H1 (cell line): ENCODE measurements at regions not wholly inside any gene's neighbourhood (a gene's known extent, or its start where the extent isn't known, plus 50 kb on each side); places are given as distances from the start of the nearest gene placed in this dataset.

Experiments used
- CTCF ChIA-PET: fragments of 300-600 bp; sonication (Branson Sonifier 250); formaldehyde crosslinking; loops from one replicate; lab custom pipeline; 2021; ENCODE audit not compliant: partially characterized antibody; lab: Charles Lee
- POLR2A ChIA-PET: fragments of 300-600 bp; sonication (Branson Sonifier 250); formaldehyde crosslinking; loops from one replicate; lab custom pipeline; 2021; ENCODE audit warnings: inconsistent platforms; ENCODE audit not compliant: partially characterized antibody; lab: Charles Lee
- DNase-seq, 2 experiments: peaks; one replicate each; pipeline versions ENCODE4 v3.0.0 to v3.0.0-alpha.2; 2010 to 2022; ENCODE audit warnings: low spot score in 2 of 2, low read depth in 1 of 2, mixed read lengths in 1 of 2
- FAIRE-seq: peaks from 2 replicates; lab custom pipeline; 2011; peaks lifted over from hg19 to GRCh38; lab: Jason Lieb, UNC
- H2AFZ ChIP-seq: 2 replicates; pipeline ENCODE4 v1.8.1; 2012; ENCODE audit warnings: low read length, inconsistent platforms
- H2AK5ac ChIP-seq: 2 replicates; pipeline ENCODE4 v1.6.1; 2013; ENCODE audit warnings: low read depth, low read length
- H2BK120ac ChIP-seq: replicated peaks from 2 replicates; pipeline ENCODE3; 2013; ENCODE audit warnings: low read depth, low read length, inconsistent platforms
- H2BK12ac ChIP-seq: 2 replicates; pipeline ENCODE4 v1.6.1; 2013; ENCODE audit warnings: low read depth, low read length
- H2BK15ac ChIP-seq: 2 replicates; pipeline ENCODE4 v1.6.1; 2013; ENCODE audit warnings: low read length
- H2BK20ac ChIP-seq: 2 replicates; pipeline ENCODE4 v1.6.1; 2013; ENCODE audit warnings: low read length
- H2BK5ac ChIP-seq: 2 replicates; pipeline ENCODE4 v1.6.1; 2013; ENCODE audit warnings: low read depth, low read length
- H3K14ac ChIP-seq: 2 replicates; pipeline ENCODE4 v1.6.1; 2013; ENCODE audit warnings: inconsistent platforms; ENCODE audit not compliant: insufficient read length
- H3K18ac ChIP-seq: 2 replicates; pipeline ENCODE4 v1.6.1; 2013; ENCODE audit warnings: low read length; ENCODE audit errors: extremely low read depth
- H3K23ac ChIP-seq: 2 replicates; pipeline ENCODE4 v1.6.1; 2013; ENCODE audit warnings: inconsistent platforms; ENCODE audit not compliant: insufficient read length
- H3K23me2 ChIP-seq: 2 replicates; pipeline ENCODE4 v1.6.1; 2013; ENCODE audit warnings: low read depth, low read length
- H3K27ac ChIP-seq: 2 replicates; pipeline ENCODE4 v1.6.1; 2011; ENCODE audit warnings: low read depth, low read length, inconsistent platforms
- H3K27me3 ChIP-seq, 4 experiments: replicated peaks in 1 of 4; 1 replicate in 1 of 4; 2 replicates in 3 of 4; pipeline versions ENCODE4 v1.6.1 to v1.8.1; 2011 to 2013; ENCODE audit warnings: low read length in 3 of 4, mild to moderate bottlenecking in 3 of 4, inconsistent platforms in 2 of 4, mixed read lengths in 2 of 4, moderate library complexity in 1 of 4; ENCODE audit not compliant: control insufficient read depth in 3 of 4, insufficient read depth in 3 of 4; ENCODE audit errors: extremely low read depth in 1 of 4
- H3K36me3 ChIP-seq, 4 experiments: 2 replicates each; pipeline versions ENCODE4 v1.6.1 to v1.8.1; 2011 to 2013; ENCODE audit warnings: mild to moderate bottlenecking in 4 of 4, low read length in 3 of 4, moderate library complexity in 2 of 4, control low read depth in 1 of 4, inconsistent platforms in 1 of 4; ENCODE audit not compliant: insufficient read depth in 4 of 4, control insufficient read depth in 2 of 4
- H3K4ac ChIP-seq: replicated peaks from 2 replicates; pipeline ENCODE3; 2013; ENCODE audit warnings: low read length, low read depth, mixed read lengths, inconsistent platforms; ENCODE audit not compliant: insufficient read length
- H3K4me1 ChIP-seq, 4 experiments: replicated peaks in 1 of 4; 1 replicate in 1 of 4; 2 replicates in 3 of 4; pipeline versions ENCODE4 v1.6.1 to v1.8.1; 2011 to 2013; ENCODE audit warnings: low read length in 3 of 4, inconsistent platforms in 2 of 4, mixed read lengths in 1 of 4; ENCODE audit not compliant: insufficient read depth in 4 of 4, control insufficient read depth in 3 of 4
- H3K4me2 ChIP-seq, 2 experiments: 2 replicates each; pipeline versions ENCODE4 v1.6.1 to v1.8.1; 2011 to 2013; ENCODE audit warnings: low read depth in 2 of 2, low read length in 2 of 2, control low read depth in 1 of 2, inconsistent platforms in 1 of 2, mild to moderate bottlenecking in 1 of 2; ENCODE audit not compliant: insufficient read depth in 1 of 2
- H3K4me3 ChIP-seq, 4 experiments: fragments of 200-600, 300-600 bp in 1 of 4; sonication (generic), shearing (Covaris generic), sonication (Bioruptor Twin) in 1 of 4; 2 replicates each; pipeline versions ENCODE4 v1.5.1 to v1.8.1; 2011 to 2016; ENCODE audit warnings: low read length in 4 of 4, low read depth in 3 of 4, control low read depth in 2 of 4, inconsistent platforms in 2 of 4, mild to moderate bottlenecking in 2 of 4, mixed read lengths in 1 of 4, moderate library complexity in 1 of 4; ENCODE audit not compliant: insufficient read depth in 2 of 4; ENCODE audit errors: extremely low read depth in 1 of 4
- H3K56ac ChIP-seq: replicated peaks from 2 replicates; pipeline ENCODE3; 2013; ENCODE audit warnings: low read depth, mild to moderate bottlenecking, mixed read lengths, low read length, inconsistent platforms; ENCODE audit not compliant: insufficient read length
- H3K79me1 ChIP-seq: 2 replicates; pipeline ENCODE4 v1.6.1; 2013; ENCODE audit warnings: low read depth, low read length, control low read depth
- H3K79me2 ChIP-seq, 2 experiments: 2 replicates each; pipeline versions ENCODE4 v1.6.1 to v1.8.1; 2012 to 2013; ENCODE audit warnings: low read length in 2 of 2, mild to moderate bottlenecking in 2 of 2, inconsistent platforms in 1 of 2; ENCODE audit not compliant: insufficient read depth in 2 of 2, control insufficient read depth in 1 of 2
- H3K9ac ChIP-seq, 4 experiments: replicated peaks in 1 of 4; 1 replicate in 1 of 4; 2 replicates in 3 of 4; pipeline versions ENCODE4 v1.6.1 to v1.8.1; 2011 to 2013; ENCODE audit warnings: low read depth in 3 of 4, low read length in 3 of 4, control low read depth in 2 of 4, mild to moderate bottlenecking in 2 of 4, moderate library complexity in 2 of 4, inconsistent platforms in 1 of 4; ENCODE audit errors: extremely low read depth in 1 of 4
- H3K9me3 ChIP-seq, 2 experiments: 2 replicates each; pipeline versions ENCODE4 v1.6.1 to v1.8.1; 2012 to 2013; ENCODE audit warnings: mild to moderate bottlenecking in 2 of 2, moderate library complexity in 2 of 2, control low read depth in 1 of 2, inconsistent platforms in 1 of 2, low read depth in 1 of 2, low read length in 1 of 2, mixed read lengths in 1 of 2; ENCODE audit not compliant: insufficient read depth in 2 of 2
- H4K20me1 ChIP-seq, 2 experiments: replicated peaks in 1 of 2; 2 replicates each; pipeline versions ENCODE3 to v1.8.1; 2011 to 2013; ENCODE audit warnings: inconsistent platforms in 2 of 2, low read length in 2 of 2, mild to moderate bottlenecking in 1 of 2; ENCODE audit not compliant: insufficient read depth in 2 of 2, control insufficient read depth in 1 of 2
- H4K5ac ChIP-seq: 2 replicates; pipeline ENCODE4 v1.6.1; 2013; ENCODE audit warnings: low read length, low read depth, mixed read lengths, inconsistent platforms; ENCODE audit not compliant: insufficient read length
- H4K8ac ChIP-seq: 2 replicates; pipeline ENCODE4 v1.8.0; 2013; ENCODE audit warnings: mild to moderate bottlenecking, moderate library complexity, low read length, inconsistent platforms; ENCODE audit not compliant: insufficient read depth; ENCODE audit errors: extremely low read depth
- H4K91ac ChIP-seq: replicated peaks from 2 replicates; pipeline ENCODE3; 2013; ENCODE audit warnings: low read length, mixed read lengths, inconsistent platforms; ENCODE audit not compliant: insufficient read length
- CBX5 ChIP-seq: fragments of 300-800, 300-1000 bp; sonication (generic); IDR thresholded peaks from 2 replicates; pipeline ENCODE4 v1.7.1; 2016; ENCODE audit warnings: antibody characterized with exemption, low read length, low read depth
- EGR1 ChIP-seq: IDR thresholded peaks from 2 replicates; pipeline ENCODE4 v1.6.1; 2011; ENCODE audit warnings: low read depth, low read length, borderline replicate concordance
- GTF2F1 ChIP-seq: IDR thresholded peaks from 2 replicates; pipeline ENCODE4 v1.6.1; 2012; ENCODE audit warnings: low read depth, low read length, improper control_type of control experiment, borderline replicate concordance
- JUND ChIP-seq: IDR thresholded peaks from 2 replicates; pipeline ENCODE4 v1.6.1; 2011; ENCODE audit warnings: mild to moderate bottlenecking, improper control_type of control experiment, low read length
- MAFK ChIP-seq: IDR thresholded peaks from 2 replicates; pipeline ENCODE4 v1.6.1; 2012; ENCODE audit warnings: low read depth, mild to moderate bottlenecking, improper control_type of control experiment, low read length
- POLR2A ChIP-seq, 2 experiments: IDR thresholded peaks; 1 replicate in 1 of 2; 2 replicates in 1 of 2; pipeline ENCODE4 v1.6.1; 2011; ENCODE audit warnings: low read depth in 2 of 2, low read length in 2 of 2, mild to moderate bottlenecking in 2 of 2; ENCODE audit errors: control extremely low read depth in 1 of 2
- RAD21 ChIP-seq, 2 experiments: IDR thresholded peaks in 1 of 2; conservative IDR thresholded peaks in 1 of 2; 2 replicates each; pipeline ENCODE4 v1.6.1; 2011; ENCODE audit warnings: low read depth in 2 of 2, low read length in 2 of 2, improper control_type of control experiment in 1 of 2, inconsistent platforms in 1 of 2, mild to moderate bottlenecking in 1 of 2, moderate library complexity in 1 of 2
- RXRA ChIP-seq: IDR thresholded peaks from 2 replicates; pipeline ENCODE4 v1.6.1; 2011; ENCODE audit warnings: low read depth, mild to moderate bottlenecking, low read length, moderate library complexity; ENCODE audit not compliant: insufficient read depth
- SIN3A ChIP-seq, 2 experiments: IDR thresholded peaks in 1 of 2; conservative IDR thresholded peaks in 1 of 2; 2 replicates each; pipeline ENCODE4 v1.6.1; 2011 to 2012; ENCODE audit warnings: low read length in 2 of 2, improper control_type of control experiment in 1 of 2, low read depth in 1 of 2, mild to moderate bottlenecking in 1 of 2
- TCF12 ChIP-seq: IDR thresholded peaks from 2 replicates; pipeline ENCODE4 v1.6.1; 2011; ENCODE audit warnings: low read depth, mild to moderate bottlenecking, low read length
- ZNF274 ChIP-seq: IDR thresholded peaks from 2 replicates; pipeline ENCODE4 v1.7.0; 2012; ENCODE audit warnings: low read length, borderline replicate concordance; ENCODE audit errors: extremely low read depth
- WGBS, 2 experiments: shearing (Covaris generic) in 1 of 2; methylation state at CpG; one replicate each; pipeline versions ENCODE4 v1.1.6 to v1.1.7; 2013 to 2015; ENCODE audit warnings: low lambda C conversion rate in 2 of 2, mixed read lengths in 2 of 2, inconsistent platforms in 1 of 2, low coverage in 1 of 2, missing lambda C conversion rate in 1 of 2; ENCODE audit not compliant: insufficient replicate concordance in 2 of 2, insufficient coverage in 1 of 2, insufficient read length in 1 of 2; ENCODE audit errors: extremely low coverage in 1 of 2, missing lambda C conversion rate in 1 of 2; 5-methylcytosine and 5-hydroxymethylcytosine counted together
- TF ChIP-seq, protein P1 (sequence below): IDR thresholded peaks from 2 replicates; pipeline ENCODE4 v1.6.1; 2012; ENCODE audit warnings: inconsistent platforms
- TF ChIP-seq, protein P2 (sequence below): IDR thresholded peaks from 2 replicates; pipeline ENCODE4 v1.6.1; 2012; ENCODE audit warnings: low read length, inconsistent platforms

DNA sequence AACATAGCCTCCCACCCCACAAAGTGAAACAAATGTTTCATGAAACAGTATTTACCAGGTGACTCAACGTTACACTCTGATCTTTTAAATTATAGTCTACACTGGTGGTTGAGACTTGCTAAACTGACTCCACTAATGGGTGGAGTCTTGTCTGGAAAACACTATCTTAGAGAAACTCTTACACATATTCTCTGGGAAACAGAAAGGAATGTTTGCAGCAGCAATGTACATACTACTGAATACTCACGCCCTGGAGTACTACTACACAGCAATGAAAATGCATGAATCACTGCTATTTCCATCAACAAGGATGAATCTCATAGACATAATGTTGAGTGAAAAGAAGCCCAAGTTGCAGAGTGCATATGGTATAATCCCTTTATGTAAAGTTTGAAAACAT is 208.5 kb upstream of the IGFBP7 start:
- no peak overlapping the region for H2BK120ac ChIP-seq
- no peak overlapping the region for H3K14ac ChIP-seq
- no peaks in the 10 kb centered on the region for H3K36me3 ChIP-seq
- H3K23me2 ChIP-seq, result no peaks in the 10 kb centered on the region; the same call in 1 of the 2 replicates
- no peak overlapping the region for H2AFZ ChIP-seq
- H3K4me3 ChIP-seq, result no peak overlapping the region
- no peak overlapping the region for H3K27ac ChIP-seq
- no peak overlapping the region for H2BK15ac ChIP-seq
- ChIA-PET POLR2A (no interaction called here), CTCF (no interaction called here)
- H3K9ac ChIP-seq, result no peak overlapping the region
- DNase-seq, result no peak
- no peak overlapping the region for H2AK5ac ChIP-seq
- H3K18ac ChIP-seq, result no peak overlapping the region
- no peak overlapping the region for H2BK12ac ChIP-seq
- no peak overlapping the region for H3K23ac ChIP-seq
- H2BK5ac ChIP-seq, result no peak overlapping the region
- H2BK20ac ChIP-seq, result no peak overlapping the region
- no peaks in the 10 kb centered on the region for H3K79me2 ChIP-seq
- H3K4ac ChIP-seq, result no peak overlapping the region
- no peaks in the 10 kb centered on the region for H4K20me1 ChIP-seq
- FAIRE-seq, result no peak
- no peak overlapping the region for H4K5ac ChIP-seq
- 86% methylated on average over 2 of the region's 2 CpGs; no CpG with 5 or more reads in 1 of the 2 experiments for WGBS, 2 experiments
- no peak overlapping the region for H3K4me2 ChIP-seq
- H4K8ac ChIP-seq, result no peak overlapping the region
- no peaks in the 10 kb centered on the region for H3K79me1 ChIP-seq
- no peaks in the 10 kb centered on the region for H3K4me1 ChIP-seq
- no peaks in the 10 kb centered on the region for H3K27me3 ChIP-seq
- H3K56ac ChIP-seq, result no peak overlapping the region
- no peak overlapping the region for H4K91ac ChIP-seq
- H3K9me3 ChIP-seq, result no peaks in the 10 kb centered on the region
- TF ChIP-seq, protein P1, sequence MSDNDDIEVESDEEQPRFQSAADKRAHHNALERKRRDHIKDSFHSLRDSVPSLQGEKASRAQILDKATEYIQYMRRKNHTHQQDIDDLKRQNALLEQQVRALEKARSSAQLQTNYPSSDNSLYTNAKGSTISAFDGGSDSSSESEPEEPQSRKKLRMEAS, result no peak
- TF ChIP-seq, protein P2, sequence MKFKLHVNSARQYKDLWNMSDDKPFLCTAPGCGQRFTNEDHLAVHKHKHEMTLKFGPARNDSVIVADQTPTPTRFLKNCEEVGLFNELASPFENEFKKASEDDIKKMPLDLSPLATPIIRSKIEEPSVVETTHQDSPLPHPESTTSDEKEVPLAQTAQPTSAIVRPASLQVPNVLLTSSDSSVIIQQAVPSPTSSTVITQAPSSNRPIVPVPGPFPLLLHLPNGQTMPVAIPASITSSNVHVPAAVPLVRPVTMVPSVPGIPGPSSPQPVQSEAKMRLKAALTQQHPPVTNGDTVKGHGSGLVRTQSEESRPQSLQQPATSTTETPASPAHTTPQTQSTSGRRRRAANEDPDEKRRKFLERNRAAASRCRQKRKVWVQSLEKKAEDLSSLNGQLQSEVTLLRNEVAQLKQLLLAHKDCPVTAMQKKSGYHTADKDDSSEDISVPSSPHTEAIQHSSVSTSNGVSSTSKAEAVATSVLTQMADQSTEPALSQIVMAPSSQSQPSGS, result no peak
- TF ChIP-seq POLR2A (IDR thresholded peaks at IDR 0.05; ENCODE audit: control extremely low read depth in 1 of 2, low read depth in 2 of 2, low read length in 2 of 2) (no peak), RAD21 (IDR thresholded peaks at IDR 0.05 in 1 of 2, conservative IDR thresholded peaks at IDR 0.05 in 1 of 2; ENCODE audit: low read depth in 2 of 2, low read length in 2 of 2) (no peak), GTF2F1 (no peak), RXRA (no peak), TCF12 (no peak), ZNF274 (no peak), EGR1 (no peak), CBX5 (no peak), SIN3A (conservative IDR thresholded peaks at IDR 0.05 in 1 of 2, IDR thresholded peaks at IDR 0.05 in 1 of 2; ENCODE audit: low read depth in 1 of 2, low read length in 2 of 2) (no peak), MAFK (no peak), JUND (no peak)
